ENCODE measurements at regions not wholly inside any gene's neighbourhood (a gene's known extent, or its start where the extent isn't known, plus 50 kb on each side); places are given as distances from the start of the nearest gene placed in this dataset.
A peak's percentile ranks its signal among the peaks of the same experiment; 100 is the strongest.

DNA sequence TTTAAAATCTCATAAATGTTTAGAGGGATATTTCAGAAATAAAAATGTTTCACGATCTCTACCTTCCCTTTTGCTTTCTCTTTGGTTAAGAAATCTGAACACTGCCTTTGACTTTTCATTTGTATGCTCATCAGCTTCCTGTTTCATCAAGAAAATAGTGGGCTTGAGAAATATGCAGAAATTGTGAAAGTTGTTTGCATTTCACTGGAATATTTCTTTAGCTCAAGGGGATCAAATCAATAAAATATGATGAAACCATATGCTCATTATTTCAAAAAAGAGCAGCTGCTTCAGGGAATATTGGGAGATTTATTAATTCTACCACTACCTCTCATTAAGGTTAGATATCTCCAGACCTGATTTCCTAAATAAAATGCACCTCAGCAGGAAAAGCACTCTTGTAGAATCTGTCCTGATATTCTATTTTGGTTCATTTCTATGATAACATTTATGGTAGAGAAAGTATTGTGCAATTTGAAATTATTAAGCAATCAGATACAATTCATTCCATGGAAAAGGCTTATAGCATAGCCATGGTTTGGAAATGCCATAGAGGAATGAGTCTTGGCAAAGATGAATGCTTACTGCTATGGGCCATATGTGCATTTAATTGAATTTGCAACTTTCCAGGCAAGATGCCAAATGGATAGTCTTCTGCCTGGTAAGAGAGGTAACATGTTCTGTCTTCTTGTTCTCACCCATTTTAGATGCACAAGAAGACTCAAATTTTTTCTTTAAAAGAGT is 212.6 kb upstream of the SLC16A7 start:
- Histone ChIP-seq H3K4me1 (no peaks in the 10 kb centered on the region), H3K27me3 (no peaks in the 10 kb centered on the region), H3K4me3 (no peak overlapping the region), H3K9me3 (no peaks in the 10 kb centered on the region), H3K36me3 (no peaks in the 10 kb centered on the region), H3K27ac (no peak overlapping the region)
- ATAC-seq (peak in 2 of 4 donors; percentile 22 to 50), DNase-seq (no peak)
- WGBS (ENCODE audit: insufficient coverage, low coverage, low lambda C conversion rate, missing lambda C conversion rate): 17% methylated on average over 1 of the region's 1 CpG
- TF ChIP-seq POLR2A (IDR thresholded peaks at IDR 0.05): no peak
- TF ChIP-seq, protein P1, sequence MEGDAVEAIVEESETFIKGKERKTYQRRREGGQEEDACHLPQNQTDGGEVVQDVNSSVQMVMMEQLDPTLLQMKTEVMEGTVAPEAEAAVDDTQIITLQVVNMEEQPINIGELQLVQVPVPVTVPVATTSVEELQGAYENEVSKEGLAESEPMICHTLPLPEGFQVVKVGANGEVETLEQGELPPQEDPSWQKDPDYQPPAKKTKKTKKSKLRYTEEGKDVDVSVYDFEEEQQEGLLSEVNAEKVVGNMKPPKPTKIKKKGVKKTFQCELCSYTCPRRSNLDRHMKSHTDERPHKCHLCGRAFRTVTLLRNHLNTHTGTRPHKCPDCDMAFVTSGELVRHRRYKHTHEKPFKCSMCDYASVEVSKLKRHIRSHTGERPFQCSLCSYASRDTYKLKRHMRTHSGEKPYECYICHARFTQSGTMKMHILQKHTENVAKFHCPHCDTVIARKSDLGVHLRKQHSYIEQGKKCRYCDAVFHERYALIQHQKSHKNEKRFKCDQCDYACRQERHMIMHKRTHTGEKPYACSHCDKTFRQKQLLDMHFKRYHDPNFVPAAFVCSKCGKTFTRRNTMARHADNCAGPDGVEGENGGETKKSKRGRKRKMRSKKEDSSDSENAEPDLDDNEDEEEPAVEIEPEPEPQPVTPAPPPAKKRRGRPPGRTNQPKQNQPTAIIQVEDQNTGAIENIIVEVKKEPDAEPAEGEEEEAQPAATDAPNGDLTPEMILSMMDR (IDR thresholded peaks at IDR 0.05): no peak
- intact Hi-C loops (cut with DNase I): no loop called here

DNA sequence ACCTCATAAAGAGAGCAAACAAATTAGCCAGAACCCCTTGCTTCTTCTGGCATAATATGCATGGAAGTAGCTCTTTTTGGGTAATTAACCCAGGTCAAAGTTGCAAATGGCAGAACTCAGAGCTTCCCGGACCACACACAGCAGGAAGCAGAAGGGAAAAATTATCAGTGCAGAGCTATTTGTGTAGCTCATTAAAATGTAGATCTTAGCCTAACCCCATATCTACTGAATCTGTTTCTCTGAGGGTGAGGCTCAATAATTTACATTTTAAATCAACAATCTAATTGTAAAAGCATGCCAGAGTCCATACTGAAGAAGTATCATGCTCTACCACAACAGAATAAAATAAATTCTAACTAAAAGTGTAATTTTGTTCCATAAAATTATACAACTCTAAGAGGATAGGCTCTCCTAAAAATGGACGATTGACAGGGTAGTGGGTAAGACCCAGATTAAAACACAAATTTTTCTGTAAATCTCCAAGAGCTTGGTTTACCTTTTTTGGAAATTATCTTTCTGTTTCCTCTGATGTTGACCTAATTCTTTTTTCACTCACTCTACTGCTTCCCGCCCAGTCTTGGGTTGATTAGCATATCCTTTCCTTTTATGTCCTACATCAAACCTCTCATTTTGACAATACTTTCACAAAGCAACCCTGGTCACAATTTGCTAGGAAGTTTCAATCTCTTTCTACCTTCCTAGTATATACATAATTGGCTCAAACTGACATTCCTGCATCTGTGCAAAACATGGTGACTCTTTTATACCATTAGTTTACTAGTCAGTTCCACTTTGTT is 213.3 kb upstream of the SLC16A7 start:
- no peak overlapping the region for H3K27ac ChIP-seq
- H3K27me3 ChIP-seq: no peaks in the 10 kb centered on the region
- ATAC-seq (peak in 1 of 4 donors; percentile 18), DNase-seq (no peak)
- no peaks in the 10 kb centered on the region for H3K36me3 ChIP-seq
- no peaks in the 10 kb centered on the region for H3K9me3 ChIP-seq
- WGBS (ENCODE audit: insufficient coverage, low coverage, low lambda C conversion rate, missing lambda C conversion rate): 53% methylated on average over 3 of the region's 3 CpGs
- TF ChIP-seq POLR2A (IDR thresholded peaks at IDR 0.05): no peak
- no peak overlapping the region for H3K4me3 ChIP-seq
- H3K4me1 ChIP-seq: no peaks in the 10 kb centered on the region
- intact Hi-C loops (cut with DNase I): no loop called here

DNA sequence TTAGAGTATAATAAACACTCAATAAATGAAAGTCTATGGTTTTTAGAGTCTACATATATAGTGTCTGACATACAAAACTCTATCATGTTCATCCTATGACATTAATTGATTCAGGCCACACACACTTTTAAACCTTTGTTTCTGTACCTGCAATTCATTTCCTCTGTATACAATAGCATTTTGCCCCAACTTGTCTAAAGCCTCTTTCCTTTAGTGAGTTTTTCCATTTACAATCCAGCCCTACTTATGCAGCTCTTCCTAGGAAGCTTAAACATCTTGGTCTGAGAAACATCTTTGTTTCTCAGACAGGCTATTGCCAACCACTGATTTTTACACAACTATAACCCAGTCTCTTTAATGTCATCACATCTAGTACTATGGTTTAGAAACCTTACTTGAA is 214.7 kb upstream of the SLC16A7 start:
- Histone ChIP-seq H3K27ac (no peak overlapping the region), H3K27me3 (no peaks in the 10 kb centered on the region), H3K4me3 (no peak overlapping the region), H3K36me3 (no peaks in the 10 kb centered on the region), H3K4me1 (no peaks in the 10 kb centered on the region), H3K9me3 (no peaks in the 10 kb centered on the region)
- DNase-seq: no peak
- no peak for TF ChIP-seq POLR2A (IDR thresholded peaks at IDR 0.05)
- TF ChIP-seq, protein P1 (IDR thresholded peaks at IDR 0.05): no peak
- intact Hi-C loops (cut with DNase I): no loop called here
- no peak for ATAC-seq

DNA sequence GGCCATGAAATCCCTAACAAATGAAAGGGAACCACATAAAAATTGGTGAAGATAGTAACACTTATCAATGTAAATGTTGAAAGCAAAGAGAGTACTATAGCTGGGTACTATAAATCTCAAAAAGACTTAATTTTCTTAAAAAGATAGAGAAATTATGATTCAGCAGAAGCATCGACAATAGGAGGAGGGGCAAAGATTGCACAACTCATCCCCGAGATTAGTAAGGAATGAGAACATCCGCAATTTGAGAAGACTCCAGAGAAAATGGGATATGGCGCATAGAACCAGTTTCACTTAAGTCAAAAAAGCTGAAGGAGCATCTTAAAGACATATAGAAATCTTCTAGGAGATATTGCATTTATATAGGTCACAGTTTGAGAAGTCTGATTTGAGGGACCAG is 220.2 kb upstream of the SLC16A7 start:
- ATAC-seq: no peak
- no peak for DNase-seq
- no peak for TF ChIP-seq POLR2A (IDR thresholded peaks at IDR 0.05)
- TF ChIP-seq, protein P1 (IDR thresholded peaks at IDR 0.05): no peak
- no peaks in the 10 kb centered on the region for H3K9me3 ChIP-seq
- no peaks in the 10 kb centered on the region for H3K27me3 ChIP-seq
- no peaks in the 10 kb centered on the region for H3K36me3 ChIP-seq
- no peak overlapping the region for H3K4me3 ChIP-seq
- 76% methylated on average over 4 of the region's 4 CpGs for WGBS (ENCODE audit: insufficient coverage, low coverage, low lambda C conversion rate, missing lambda C conversion rate)
- H3K27ac ChIP-seq: no peak overlapping the region
- H3K4me1 ChIP-seq: no peaks in the 10 kb centered on the region
- intact Hi-C loops (cut with DNase I): no loop called here

DNA sequence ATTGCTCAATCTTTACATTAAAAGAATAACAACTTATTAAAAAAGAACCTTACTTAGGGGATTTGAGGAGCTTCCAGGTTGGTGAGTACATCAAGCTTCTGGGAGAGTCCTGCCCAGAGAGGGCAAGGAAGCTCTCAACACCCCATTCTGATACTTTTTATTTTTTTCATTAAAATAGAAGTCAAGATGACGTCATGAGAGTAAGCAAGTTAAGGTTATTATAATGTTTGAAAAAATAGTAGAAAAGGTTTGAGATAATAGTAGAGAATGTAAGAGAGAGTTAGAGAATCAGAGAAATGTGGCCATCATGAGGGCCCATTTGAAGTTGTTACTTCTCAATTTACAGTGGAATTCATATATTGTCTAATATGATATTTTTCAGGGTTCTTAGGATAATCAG is 221.0 kb upstream of the SLC16A7 start:
- no peak overlapping the region for H3K27ac ChIP-seq
- H3K27me3 ChIP-seq: no peaks in the 10 kb centered on the region
- no peaks in the 10 kb centered on the region for H3K4me1 ChIP-seq
- TF ChIP-seq, protein P1 (IDR thresholded peaks at IDR 0.05): no peak
- TF ChIP-seq POLR2A (IDR thresholded peaks at IDR 0.05): no peak
- ATAC-seq: no peak
- no peaks in the 10 kb centered on the region for H3K9me3 ChIP-seq
- H3K4me3 ChIP-seq: no peak overlapping the region
- intact Hi-C loops (cut with DNase I): no loop called here
- H3K36me3 ChIP-seq: no peaks in the 10 kb centered on the region
- WGBS (ENCODE audit: insufficient coverage, low coverage, low lambda C conversion rate, missing lambda C conversion rate): 43% methylated on average over 1 of the region's 1 CpG
- no peak for DNase-seq

All from right lobe of liver (tissue), 6 donors.